DOHH2 (cell line): ENCODE measurements at regions not wholly inside any gene's neighbourhood (a gene's known extent, or its start where the extent isn't known, plus 50 kb on each side); places are given as distances from the start of the nearest gene placed in this dataset.

Experiments
- H3F3A ChIP-seq: fragments of 200-600 bp; sonication (generic), shearing (Covaris generic); 2 replicates; pipeline ENCODE4 v1.6.0; 2016; ENCODE audit warnings: antibody characterized with exemption, mild to moderate bottlenecking; ENCODE audit not compliant: control insufficient read depth, insufficient read depth
- H3K27ac ChIP-seq: fragments of 200-600 bp; sonication (generic); 2 replicates; pipeline ENCODE4 v1.5.1; 2014; ENCODE audit warnings: low read depth, mild to moderate bottlenecking, low read length, moderate library complexity
- H3K27me3 ChIP-seq: fragments of 200-600 bp; sonication (generic); 2 replicates; pipeline ENCODE4 v1.6.1; 2014; ENCODE audit warnings: mild to moderate bottlenecking, low read length, mixed read lengths; ENCODE audit not compliant: control insufficient read depth
- H3K36me3 ChIP-seq: fragments of 200-600 bp; sonication (generic); 2 replicates; pipeline ENCODE4 v1.6.1; 2014; ENCODE audit warnings: mild to moderate bottlenecking, low read length, moderate library complexity, mixed read lengths; ENCODE audit not compliant: control insufficient read depth
- H3K4me1 ChIP-seq: fragments of 200-600 bp; sonication (generic); 2 replicates; pipeline ENCODE4 v1.6.1; 2014; ENCODE audit warnings: mild to moderate bottlenecking, low read length, mixed read lengths; ENCODE audit not compliant: control insufficient read depth
- H3K4me2 ChIP-seq: fragments of 200-600 bp; sonication (generic); 2 replicates; pipeline ENCODE4 v1.6.0; 2014; ENCODE audit warnings: mild to moderate bottlenecking, low read length, moderate library complexity
- H3K4me3 ChIP-seq: fragments of 200-600 bp; sonication (generic); 2 replicates; pipeline ENCODE4 v1.5.1; 2014; ENCODE audit warnings: mild to moderate bottlenecking, low read length, mixed read lengths
- H3K79me2 ChIP-seq: fragments of 200-600 bp; sonication (generic); 2 replicates; pipeline ENCODE4 v1.6.1; 2014; ENCODE audit warnings: mild to moderate bottlenecking, low read length, mixed read lengths; ENCODE audit not compliant: control insufficient read depth
- H3K9me2 ChIP-seq: fragments of 200-600 bp; sonication (generic); replicated peaks from 2 replicates; pipeline ENCODE4 v1.6.1; 2014; ENCODE audit warnings: mild to moderate bottlenecking, low read length, mixed read lengths; ENCODE audit not compliant: control insufficient read depth
- H3K9me3 ChIP-seq: fragments of 200-600 bp; sonication (generic); 2 replicates; pipeline ENCODE4 v1.6.1; 2014; ENCODE audit warnings: antibody characterized with exemption, low read length, mixed read lengths; ENCODE audit not compliant: control insufficient read depth, insufficient read depth
- H4K20me1 ChIP-seq: fragments of 200-600 bp; sonication (generic); 2 replicates; pipeline ENCODE4 v1.6.0; 2014; ENCODE audit warnings: low read depth, mild to moderate bottlenecking, antibody characterized with exemption, low read length, moderate library complexity; ENCODE audit not compliant: control insufficient read depth, insufficient read depth
- CTCF ChIP-seq: fragments of 200-600 bp; sonication (generic); IDR thresholded peaks from one replicate; pipeline ENCODE4 v1.5.1; 2014; ENCODE audit warnings: antibody characterized with exemption, mild to moderate bottlenecking, low read depth, low read length; ENCODE audit not compliant: poor library complexity, severe bottlenecking
- EZH2phosphoT487 ChIP-seq: fragments of 200-600 bp; sonication (generic); IDR thresholded peaks from 2 replicates; pipeline ENCODE4 v1.6.1; 2017; ENCODE audit warnings: borderline replicate concordance, mild to moderate bottlenecking, antibody characterized with exemption, low read length, moderate library complexity, mixed read lengths

GRCh38 chr7:106597014-106597413 lies 63.9 kb downstream of the CCDC71L start:
- TF ChIP-seq CTCF: no peak
- TF ChIP-seq EZH2phosphoT487: no peak
- no peaks in the 10 kb centered on the region for H3K36me3 ChIP-seq
- H3K9me3 ChIP-seq: 0 out of 2 replicates have a peak, but pooled peaks cover 6% of the 10 kb centered on the region
- H3K27me3 ChIP-seq: peaks cover 18% of the 10 kb centered on the region; the same call in 1 of the 2 replicates
- peaks cover 8% of the 10 kb centered on the region for H3K4me1 ChIP-seq
- no peaks in the 10 kb centered on the region for H4K20me1 ChIP-seq
- H3K9me2 ChIP-seq: no peaks in the 10 kb centered on the region; the same call in 1 of the 2 replicates
- no peaks in the 10 kb centered on the region for H3F3A ChIP-seq
- H3K4me2 ChIP-seq: no peak overlapping the region
- no peak overlapping the region for H3K4me3 ChIP-seq
- H3K27ac ChIP-seq: no peak overlapping the region
- H3K79me2 ChIP-seq: no peaks in the 10 kb centered on the region

- H3K27me3 ChIP-seq: peaks cover 13% of the 10 kb centered on the region; the same call in 1 of the 2 replicates
- no peaks in the 10 kb centered on the region for H3K36me3 ChIP-seq
- peaks cover 8% of the 10 kb centered on the region for H3K4me1 ChIP-seq
- no peaks in the 10 kb centered on the region for H4K20me1 ChIP-seq
- H3K9me2 ChIP-seq: no peaks in the 10 kb centered on the region; the same call in 1 of the 2 replicates
- no peak overlapping the region for H3K4me2 ChIP-seq
- no peak overlapping the region for H3K4me3 ChIP-seq
- no peaks in the 10 kb centered on the region for H3F3A ChIP-seq
- H3K27ac ChIP-seq: no peak overlapping the region
- no peaks in the 10 kb centered on the region for H3K79me2 ChIP-seq
- 0 out of 2 replicates have a peak, but pooled peaks cover 6% of the 10 kb centered on the region for H3K9me3 ChIP-seq
- TF ChIP-seq EZH2phosphoT487: no peak
Measured at GRCh38 chr7:106595922-106596321, 65.0 kb downstream of the CCDC71L start.

GRCh38 chr7:106593028-106593417 lies 67.9 kb downstream of the CCDC71L start:
- no peaks in the 10 kb centered on the region for H4K20me1 ChIP-seq
- no peak overlapping the region for H3K4me3 ChIP-seq
- H3F3A ChIP-seq: no peaks in the 10 kb centered on the region
- no peaks in the 10 kb centered on the region for H3K4me1 ChIP-seq
- H3K36me3 ChIP-seq: no peaks in the 10 kb centered on the region
- H3K9me2 ChIP-seq: no peaks in the 10 kb centered on the region
- H3K27ac ChIP-seq: no peak overlapping the region
- no peak overlapping the region for H3K4me2 ChIP-seq
- no peaks in the 10 kb centered on the region for H3K79me2 ChIP-seq
- H3K27me3 ChIP-seq: peaks cover 13% of the 10 kb centered on the region; the same call in 1 of the 2 replicates
- H3K9me3 ChIP-seq: no peaks in the 10 kb centered on the region
- TF ChIP-seq EZH2phosphoT487: no peak
- TF ChIP-seq CTCF: no peak

GRCh38 chr7:106592282-106593027 lies 68.5 kb downstream of the CCDC71L start:
- H3K9me2 ChIP-seq: no peaks in the 10 kb centered on the region
- TF ChIP-seq CTCF: no peak
- TF ChIP-seq EZH2phosphoT487: no peak
- no peaks in the 10 kb centered on the region for H3K9me3 ChIP-seq
- H4K20me1 ChIP-seq: no peaks in the 10 kb centered on the region
- no peak overlapping the region for H3K4me3 ChIP-seq
- H3K36me3 ChIP-seq: no peaks in the 10 kb centered on the region
- no peak overlapping the region for H3K4me2 ChIP-seq
- H3K79me2 ChIP-seq: no peaks in the 10 kb centered on the region
- no peaks in the 10 kb centered on the region for H3F3A ChIP-seq
- H3K27me3 ChIP-seq: peaks cover 13% of the 10 kb centered on the region; the same call in 1 of the 2 replicates
- no peak overlapping the region for H3K27ac ChIP-seq
- H3K4me1 ChIP-seq: no peaks in the 10 kb centered on the region
